GM12878 (cell line): ENCODE measurements at regions not wholly inside any gene's neighbourhood (a gene's known extent, or its start where the extent isn't known, plus 50 kb on each side); places are given as distances from the start of the nearest gene placed in this dataset.

Experiments
- ATAC-seq: fragments of 200-7000 bp; cut with Tn5 transposase; 3 replicates; pipeline ENCODE4 v1.9.1; 2020; ENCODE audit warnings: mild to moderate bottlenecking, moderate library complexity
- BruUV-seq: library from RNA; stranded (reverse); fragments of 400-500 nt; replicated peaks from 2 replicates; lab custom pipeline; 2021; lab: Mats Ljungman, UMichigan
- CTCF ChIA-PET: fragments of 300-600 bp; sonication (Branson Sonifier 250); formaldehyde crosslinking; extraction: SDS; loops from one replicate; lab custom pipeline; 2021; ENCODE audit warnings: inconsistent platforms; lab: Yijun Ruan, JAX
- POLR2A ChIA-PET: fragments of 350-600 bp; formaldehyde crosslinking; extraction: SDS; loops from one replicate; lab custom pipeline; 2021; ENCODE audit warnings: inconsistent platforms; lab: Charles Lee
- RAD21 ChIA-PET: fragments of 300-600 bp; sonication (Branson Sonifier 250); formaldehyde crosslinking; loops from one replicate; lab custom pipeline; 2023; ENCODE audit warnings: antibody characterized with exemption; ENCODE audit not compliant: unreplicated experiment; lab: Charles Lee
- SMC1A ChIA-PET: fragments of 300-600 bp; sonication (Branson Sonifier 250); formaldehyde crosslinking; loops from one replicate; lab custom pipeline; 2023; ENCODE audit not compliant: unreplicated experiment, uncharacterized antibody; lab: Charles Lee
- DNase-seq: peaks from one replicate; pipeline ENCODE4 v3.0.0-alpha.2; 2011; ENCODE audit warnings: low read depth, low spot score
- FAIRE-seq: peaks from 3 replicates; lab custom pipeline; 2011; peaks lifted over from hg19 to GRCh38; lab: Jason Lieb, UNC
- H2AFZ ChIP-seq: 2 replicates; pipeline ENCODE4 v1.6.0; 2011; ENCODE audit warnings: low read depth, low read length, control low read depth; ENCODE audit not compliant: control insufficient read depth
- H3K27ac ChIP-seq: 2 replicates; pipeline ENCODE4 v1.5.1; 2011; ENCODE audit warnings: control low read depth; ENCODE audit not compliant: control insufficient read depth, insufficient read depth
- H3K27me3 ChIP-seq, 2 experiments: replicated peaks in 1 of 2; 2 replicates each; pipeline versions ENCODE4 v1.6.0 to v1.6.1; 2011; ENCODE audit warnings: low read length in 1 of 2; ENCODE audit not compliant: control insufficient read depth in 2 of 2, insufficient read depth in 2 of 2
- H3K36me3 ChIP-seq, 2 experiments: 2 replicates each; pipeline ENCODE4 v1.5.1; 2011; ENCODE audit warnings: low read length in 1 of 2; ENCODE audit not compliant: control insufficient read depth in 2 of 2, insufficient read depth in 2 of 2
- H3K4me1 ChIP-seq: 2 replicates; pipeline ENCODE4 v1.6.1; 2011; ENCODE audit warnings: mild to moderate bottlenecking, low read length, moderate library complexity, mixed read lengths; ENCODE audit not compliant: control insufficient read depth, insufficient read depth
- H3K4me2 ChIP-seq: 2 replicates; pipeline ENCODE4 v1.6.0; 2011; ENCODE audit warnings: control low read depth; ENCODE audit not compliant: control insufficient read depth, insufficient read depth
- H3K4me3 ChIP-seq: fragments of 200-600 bp; sonication (generic); 2 replicates; pipeline ENCODE4 v1.5.1; 2016
- H3K79me2 ChIP-seq: 2 replicates; pipeline ENCODE4 v1.6.0; 2011; ENCODE audit warnings: low read length; ENCODE audit not compliant: control insufficient read depth, insufficient read depth
- H3K9ac ChIP-seq: 2 replicates; pipeline ENCODE4 v1.8.0; 2011; ENCODE audit warnings: low read length, control low read depth, mixed read lengths; ENCODE audit not compliant: control insufficient read depth, insufficient read depth
- H3K9me3 ChIP-seq: replicated peaks from 3 replicates; pipeline ENCODE4 v1.5.1; 2011; ENCODE audit warnings: mild to moderate bottlenecking, low read length; ENCODE audit not compliant: control insufficient read depth, insufficient read depth
- H4K20me1 ChIP-seq: 2 replicates; pipeline ENCODE4 v1.6.0; 2011; ENCODE audit not compliant: control insufficient read depth, insufficient read depth
- BRCA1 ChIP-seq: IDR thresholded peaks from 2 replicates; pipeline ENCODE4 v1.6.1; 2011; ENCODE audit warnings: low read depth, low read length, improper control_type of control experiment
- CREM ChIP-seq: IDR thresholded peaks from 2 replicates; pipeline ENCODE4 v1.6.1; 2014; ENCODE audit warnings: antibody characterized with exemption, low read depth
- EED ChIP-seq: sonication (generic); IDR thresholded peaks from 2 replicates; pipeline ENCODE4 v1.6.1; 2016; ENCODE audit warnings: antibody characterized with exemption, low read depth
- EZH2 ChIP-seq: IDR thresholded peaks from 2 replicates; pipeline ENCODE4 v1.6.1; 2012; ENCODE audit warnings: low read depth, mild to moderate bottlenecking, control low read depth, inconsistent platforms, low read length, borderline replicate concordance; ENCODE audit not compliant: control insufficient read depth
- NBN ChIP-seq: fragments of 450-650 bp; IDR thresholded peaks from 2 replicates; pipeline ENCODE4 v1.6.1; 2016
- NFIC ChIP-seq: IDR thresholded peaks from 2 replicates; pipeline ENCODE4 v1.6.1; 2012; ENCODE audit warnings: low read depth, mild to moderate bottlenecking, inconsistent platforms, low read length, moderate library complexity
- POU2F2 ChIP-seq: IDR thresholded peaks from 3 replicates; pipeline ENCODE4 v1.6.1; 2011; ENCODE audit warnings: low read depth, mild to moderate bottlenecking, low read length, borderline replicate concordance
- SMAD5 ChIP-seq: IDR thresholded peaks from 2 replicates; pipeline ENCODE4 v1.6.1; 2016; ENCODE audit warnings: antibody characterized with exemption, low read depth
- SRF ChIP-seq, 2 experiments: IDR thresholded peaks; 2 replicates each; pipeline ENCODE4 v1.6.1; 2011; ENCODE audit warnings: low read depth in 2 of 2, low read length in 2 of 2, mild to moderate bottlenecking in 1 of 2, moderate library complexity in 1 of 2
- YBX1 ChIP-seq: fragments of 450-650 bp; IDR thresholded peaks from 2 replicates; pipeline ENCODE4 v1.6.1; 2016; ENCODE audit warnings: antibody characterized with exemption
- WGBS: methylation state at CpG from one replicate; pipeline ENCODE4 v1.1.6; 2016; ENCODE audit warnings: low lambda C conversion rate; ENCODE audit not compliant: insufficient replicate concordance, insufficient coverage; ENCODE audit errors: missing lambda C conversion rate; 5-methylcytosine and 5-hydroxymethylcytosine counted together
- in situ Hi-C: fragments of 300-500 bp; cut with MboI; formaldehyde crosslinking; loops from 9 replicates; pipeline ENCODE4 v1.14.3; 2018; ENCODE audit warnings: mixed read lengths
- intact Hi-C: fragments of 100-400 bp; cut with micrococcal nuclease; formaldehyde crosslinking; loops from one replicate; pipeline ENCODE4 v1.14.2; 2022; ENCODE audit not compliant: unreplicated experiment
- TF ChIP-seq, protein P1 (sequence below): IDR thresholded peaks from 2 replicates; pipeline ENCODE4 v1.6.1; 2012; ENCODE audit warnings: mild to moderate bottlenecking, low read depth, low read length
- TF ChIP-seq, protein P2 (sequence below): fragments of 450-650 bp; IDR thresholded peaks from 2 replicates; pipeline ENCODE4 v1.6.1; 2016; ENCODE audit warnings: mild to moderate bottlenecking, moderate library complexity, borderline replicate concordance

DNA sequence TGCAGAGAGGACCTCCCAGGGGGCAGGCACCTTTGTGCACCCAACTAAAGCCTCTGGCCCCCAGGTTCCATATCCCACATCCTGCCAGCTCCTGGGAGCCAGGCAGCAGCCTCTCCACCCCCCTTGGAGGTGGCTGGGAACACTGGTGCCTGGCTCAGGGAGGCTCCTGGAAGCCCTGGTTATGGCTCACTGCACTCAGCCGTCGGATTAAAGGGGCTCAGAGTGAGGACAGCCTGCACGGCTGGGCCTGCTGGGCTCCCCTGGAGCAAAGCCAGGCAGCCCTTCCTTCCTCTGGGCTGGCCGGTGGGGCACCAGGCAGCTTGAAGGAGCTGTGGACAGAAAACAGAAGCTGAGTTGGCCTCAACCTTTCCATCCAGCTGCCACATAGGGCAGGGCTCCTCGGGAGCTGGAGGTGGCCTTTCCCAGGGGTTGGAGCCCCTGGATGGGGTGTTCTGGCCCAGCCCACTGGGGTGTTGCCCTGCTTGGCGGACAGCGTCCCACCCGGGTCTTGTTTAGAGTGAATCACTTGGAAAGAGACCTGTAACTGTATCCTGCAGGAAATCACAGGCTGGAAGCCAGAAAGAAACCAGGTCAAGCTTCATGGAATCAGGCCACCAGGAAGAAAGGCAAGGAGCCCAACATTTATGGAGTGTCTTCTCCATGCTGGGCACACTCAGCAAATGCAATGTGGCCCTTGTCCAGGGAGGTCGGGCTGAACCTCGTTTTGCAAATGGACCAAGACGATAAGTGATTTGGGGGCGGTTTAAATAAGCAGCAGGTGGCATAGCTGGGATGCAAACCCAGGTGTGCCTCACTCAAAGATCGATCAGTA lies 253.3 kb downstream of the SOX9 start:
- ChIA-PET RAD21 (no interaction called here), SMC1A (interaction anchor here (0.9 kb wide), 1 partner anchor 20 kb away, joined by 3 read pairs; no protein-coding TSS in a partner anchor), POLR2A (interaction anchor here (0.6 kb wide), 1 partner anchor 9 kb away, joined by 3 read pairs; no protein-coding TSS in a partner anchor), CTCF (interaction anchor here (0.9 to 1.3 kb wide), 5 partner anchors 16 to 901 kb away, joined by 3 to 5 read pairs (median 3); no protein-coding TSS in a partner anchor)
- DNase-seq (no peak), FAIRE-seq (no peak), ATAC-seq (no peak)
- no TSS peak for BruUV-seq
- Histone ChIP-seq H3K27me3 (no peaks in the 10 kb centered on the region), H3K36me3 (no peaks in the 10 kb centered on the region), H3K27ac (no peak overlapping the region), H3K9ac (no peak overlapping the region), H3K4me2 (no peak overlapping the region), H3K9me3 (no peaks in the 10 kb centered on the region; the same call in 2 of the 3 replicates), H4K20me1 (no peaks in the 10 kb centered on the region), H3K4me1 (no peaks in the 10 kb centered on the region), H3K79me2 (no peaks in the 10 kb centered on the region), H2AFZ (no peak overlapping the region), H3K4me3 (no peak overlapping the region)
- TF ChIP-seq EED: no peak
- no peak for TF ChIP-seq YBX1
- TF ChIP-seq POU2F2: no peak
- TF ChIP-seq NFIC: no peak
- TF ChIP-seq SRF (IDR thresholded peaks at IDR 0.05; ENCODE audit: low read depth in 2 of 2, low read length in 2 of 2): no peak
- TF ChIP-seq, protein P1, sequence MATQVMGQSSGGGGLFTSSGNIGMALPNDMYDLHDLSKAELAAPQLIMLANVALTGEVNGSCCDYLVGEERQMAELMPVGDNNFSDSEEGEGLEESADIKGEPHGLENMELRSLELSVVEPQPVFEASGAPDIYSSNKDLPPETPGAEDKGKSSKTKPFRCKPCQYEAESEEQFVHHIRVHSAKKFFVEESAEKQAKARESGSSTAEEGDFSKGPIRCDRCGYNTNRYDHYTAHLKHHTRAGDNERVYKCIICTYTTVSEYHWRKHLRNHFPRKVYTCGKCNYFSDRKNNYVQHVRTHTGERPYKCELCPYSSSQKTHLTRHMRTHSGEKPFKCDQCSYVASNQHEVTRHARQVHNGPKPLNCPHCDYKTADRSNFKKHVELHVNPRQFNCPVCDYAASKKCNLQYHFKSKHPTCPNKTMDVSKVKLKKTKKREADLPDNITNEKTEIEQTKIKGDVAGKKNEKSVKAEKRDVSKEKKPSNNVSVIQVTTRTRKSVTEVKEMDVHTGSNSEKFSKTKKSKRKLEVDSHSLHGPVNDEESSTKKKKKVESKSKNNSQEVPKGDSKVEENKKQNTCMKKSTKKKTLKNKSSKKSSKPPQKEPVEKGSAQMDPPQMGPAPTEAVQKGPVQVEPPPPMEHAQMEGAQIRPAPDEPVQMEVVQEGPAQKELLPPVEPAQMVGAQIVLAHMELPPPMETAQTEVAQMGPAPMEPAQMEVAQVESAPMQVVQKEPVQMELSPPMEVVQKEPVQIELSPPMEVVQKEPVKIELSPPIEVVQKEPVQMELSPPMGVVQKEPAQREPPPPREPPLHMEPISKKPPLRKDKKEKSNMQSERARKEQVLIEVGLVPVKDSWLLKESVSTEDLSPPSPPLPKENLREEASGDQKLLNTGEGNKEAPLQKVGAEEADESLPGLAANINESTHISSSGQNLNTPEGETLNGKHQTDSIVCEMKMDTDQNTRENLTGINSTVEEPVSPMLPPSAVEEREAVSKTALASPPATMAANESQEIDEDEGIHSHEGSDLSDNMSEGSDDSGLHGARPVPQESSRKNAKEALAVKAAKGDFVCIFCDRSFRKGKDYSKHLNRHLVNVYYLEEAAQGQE: no peak
- TF ChIP-seq EZH2: no peak
- no peak for TF ChIP-seq CREM
- TF ChIP-seq, protein P2, sequence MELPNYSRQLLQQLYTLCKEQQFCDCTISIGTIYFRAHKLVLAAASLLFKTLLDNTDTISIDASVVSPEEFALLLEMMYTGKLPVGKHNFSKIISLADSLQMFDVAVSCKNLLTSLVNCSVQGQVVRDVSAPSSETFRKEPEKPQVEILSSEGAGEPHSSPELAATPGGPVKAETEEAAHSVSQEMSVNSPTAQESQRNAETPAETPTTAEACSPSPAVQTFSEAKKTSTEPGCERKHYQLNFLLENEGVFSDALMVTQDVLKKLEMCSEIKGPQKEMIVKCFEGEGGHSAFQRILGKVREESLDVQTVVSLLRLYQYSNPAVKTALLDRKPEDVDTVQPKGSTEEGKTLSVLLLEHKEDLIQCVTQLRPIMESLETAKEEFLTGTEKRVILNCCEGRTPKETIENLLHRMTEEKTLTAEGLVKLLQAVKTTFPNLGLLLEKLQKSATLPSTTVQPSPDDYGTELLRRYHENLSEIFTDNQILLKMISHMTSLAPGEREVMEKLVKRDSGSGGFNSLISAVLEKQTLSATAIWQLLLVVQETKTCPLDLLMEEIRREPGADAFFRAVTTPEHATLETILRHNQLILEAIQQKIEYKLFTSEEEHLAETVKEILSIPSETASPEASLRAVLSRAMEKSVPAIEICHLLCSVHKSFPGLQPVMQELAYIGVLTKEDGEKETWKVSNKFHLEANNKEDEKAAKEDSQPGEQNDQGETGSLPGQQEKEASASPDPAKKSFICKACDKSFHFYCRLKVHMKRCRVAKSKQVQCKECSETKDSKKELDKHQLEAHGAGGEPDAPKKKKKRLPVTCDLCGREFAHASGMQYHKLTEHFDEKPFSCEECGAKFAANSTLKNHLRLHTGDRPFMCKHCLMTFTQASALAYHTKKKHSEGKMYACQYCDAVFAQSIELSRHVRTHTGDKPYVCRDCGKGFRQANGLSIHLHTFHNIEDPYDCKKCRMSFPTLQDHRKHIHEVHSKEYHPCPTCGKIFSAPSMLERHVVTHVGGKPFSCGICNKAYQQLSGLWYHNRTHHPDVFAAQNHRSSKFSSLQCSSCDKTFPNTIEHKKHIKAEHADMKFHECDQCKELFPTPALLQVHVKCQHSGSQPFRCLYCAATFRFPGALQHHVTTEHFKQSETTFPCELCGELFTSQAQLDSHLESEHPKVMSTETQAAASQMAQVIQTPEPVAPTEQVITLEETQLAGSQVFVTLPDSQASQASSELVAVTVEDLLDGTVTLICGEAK: no peak
- TF ChIP-seq BRCA1: no peak
- TF ChIP-seq SMAD5: no peak
- TF ChIP-seq NBN: no peak
- in situ Hi-C loops: no loop called here
- intact Hi-C loops: no loop called here
- 63% methylated on average over 13 of the region's 13 CpGs for WGBS
